Chondrocyte (in vitro differentiated cells): ENCODE measurements at regions not wholly inside any gene's neighbourhood (a gene's known extent, or its start where the extent isn't known, plus 50 kb on each side); places are given as distances from the start of the nearest gene placed in this dataset.

Experiments
- DNase-seq: peaks from one replicate; pipeline ENCODE4 v3.0.0; 2021; ENCODE audit warnings: mixed read lengths, low spot score
- H3K27ac Mint-ChIP-seq: one replicate; pipeline ENCODE4 v1.8.0; 2021; ENCODE audit warnings: mild to moderate bottlenecking, moderate library complexity, mixed read lengths; ENCODE audit not compliant: unreplicated experiment
- H3K27me3 Mint-ChIP-seq: 2 replicates; pipeline ENCODE4 v1.8.0; 2021; ENCODE audit warnings: low read depth, mixed read lengths
- H3K36me3 Mint-ChIP-seq: 2 replicates; pipeline ENCODE4 v1.8.0; 2021; ENCODE audit warnings: low read depth, mixed read lengths
- H3K4me1 Mint-ChIP-seq: 2 replicates; pipeline ENCODE4 v1.8.0; 2021; ENCODE audit warnings: low read depth, mild to moderate bottlenecking, mixed read lengths
- H3K4me3 Mint-ChIP-seq: one replicate; pipeline ENCODE4 v1.8.0; 2021; ENCODE audit warnings: mild to moderate bottlenecking, moderate library complexity, mixed read lengths; ENCODE audit not compliant: unreplicated experiment
- H3K9me3 Mint-ChIP-seq: 2 replicates; pipeline ENCODE4 v1.8.0; 2021; ENCODE audit warnings: low read depth, mixed read lengths
- CTCF ChIP-seq: fragments of 200-600 bp; sonication (generic); IDR thresholded peaks from 2 replicates; pipeline ENCODE4 v1.5.0; 2021; ENCODE audit warnings: antibody characterized with exemption, mild to moderate bottlenecking, moderate library complexity

- peaks cover 3% of the 10 kb centered on the region for H3K4me1 Mint-ChIP-seq
- no peaks in the 10 kb centered on the region for H3K36me3 Mint-ChIP-seq
- DNase-seq, result no peak
- H3K4me3 Mint-ChIP-seq, result no peak overlapping the region
- TF ChIP-seq CTCF, result no peak
- H3K27ac Mint-ChIP-seq, result no peak overlapping the region
- no peaks in the 10 kb centered on the region for H3K9me3 Mint-ChIP-seq
- peaks cover 27% of the 10 kb centered on the region for H3K27me3 Mint-ChIP-seq
Observed at GRCh38 chr15:77748078-77749064, 115.7 kb upstream of the LINGO1 start.

GRCh38 chr15:77747175-77748077, 114.7 kb upstream of the LINGO1 start:
- no peak overlapping the region for H3K27ac Mint-ChIP-seq
- no peak for DNase-seq
- no peaks in the 10 kb centered on the region for H3K9me3 Mint-ChIP-seq
- H3K4me1 Mint-ChIP-seq, result peaks cover 3% of the 10 kb centered on the region
- H3K4me3 Mint-ChIP-seq, result no peak overlapping the region
- H3K36me3 Mint-ChIP-seq, result no peaks in the 10 kb centered on the region
- no peak for TF ChIP-seq CTCF
- peaks cover 29% of the 10 kb centered on the region for H3K27me3 Mint-ChIP-seq

GRCh38 chr15:77746254-77747174, 113.8 kb upstream of the LINGO1 start:
- TF ChIP-seq CTCF, result no peak
- DNase-seq, result no peak
- peaks cover 3% of the 10 kb centered on the region for H3K4me1 Mint-ChIP-seq
- no peak overlapping the region for H3K27ac Mint-ChIP-seq
- no peaks in the 10 kb centered on the region for H3K36me3 Mint-ChIP-seq
- peaks cover 29% of the 10 kb centered on the region for H3K27me3 Mint-ChIP-seq
- no peak overlapping the region for H3K4me3 Mint-ChIP-seq
- H3K9me3 Mint-ChIP-seq, result no peaks in the 10 kb centered on the region

GRCh38 chr15:77744398-77744797, 111.7 kb upstream of the LINGO1 start:
- Mint-ChIP-seq H3K4me1 (peaks cover 3% of the 10 kb centered on the region), H3K4me3 (no peak overlapping the region), H3K27ac (no peak overlapping the region), H3K27me3 (peaks cover 37% of the 10 kb centered on the region), H3K9me3 (no peaks in the 10 kb centered on the region), H3K36me3 (no peaks in the 10 kb centered on the region)
- no peak for DNase-seq
- no peak for TF ChIP-seq CTCF
